ENCODE measurements at regions not wholly inside any gene's neighbourhood (a gene's known extent, or its start where the extent isn't known, plus 50 kb on each side); places are given as distances from the start of the nearest gene placed in this dataset.

GRCh38 chr12:93100610-93101009, 171.5 kb upstream of the EEA1 start:
- DNase-seq (ENCODE audit: extremely low read depth, low read depth), result no peak
- no peak for TF ChIP-seq CTCF (IDR thresholded peaks at IDR 0.05; ENCODE audit: low read depth, low read length, missing control alignments)
- H3K4me3 ChIP-seq (replicated peaks; ENCODE audit: low read depth, low read length), result no peak overlapping the region

- no peak overlapping the region for H3K4me3 ChIP-seq (replicated peaks; ENCODE audit: low read depth, low read length)
- no peak for TF ChIP-seq CTCF (IDR thresholded peaks at IDR 0.05; ENCODE audit: low read depth, low read length, missing control alignments)
- DNase-seq (ENCODE audit: extremely low read depth, low read depth), result no peak
Observed at GRCh38 chr12:93101367-93101766, 172.3 kb upstream of the EEA1 start.

GRCh38 chr12:93102312-93102711, 173.2 kb upstream of the EEA1 start:
- no peak overlapping the region for H3K4me3 ChIP-seq (replicated peaks; ENCODE audit: low read depth, low read length)
- DNase-seq (ENCODE audit: extremely low read depth, low read depth), result no peak
- TF ChIP-seq CTCF (IDR thresholded peaks at IDR 0.05; ENCODE audit: low read depth, low read length, missing control alignments), result no peak

- DNase-seq (ENCODE audit: extremely low read depth, low read depth), result no peak
- no peak for TF ChIP-seq CTCF (IDR thresholded peaks at IDR 0.05; ENCODE audit: low read depth, low read length, missing control alignments)
Observed at GRCh38 chr12:93102744-93103143, 173.6 kb upstream of the EEA1 start.

GRCh38 chr12:93103154-93103553, 174.1 kb upstream of the EEA1 start:
- TF ChIP-seq CTCF (IDR thresholded peaks at IDR 0.05; ENCODE audit: low read depth, low read length, missing control alignments), result no peak
- DNase-seq (ENCODE audit: extremely low read depth, low read depth), result no peak
- no peak overlapping the region for H3K4me3 ChIP-seq (replicated peaks; ENCODE audit: low read depth, low read length)

More at GRCh38 chr12:93102744-93103143, 173.6 kb upstream of the EEA1 start:
- no peak overlapping the region for H3K4me3 ChIP-seq (replicated peaks; ENCODE audit: low read depth, low read length)

GRCh38 chr12:93104535-93104934, 175.4 kb upstream of the EEA1 start:
- DNase-seq (ENCODE audit: extremely low read depth, low read depth), result no peak
- no peak overlapping the region for H3K4me3 ChIP-seq (replicated peaks; ENCODE audit: low read depth, low read length)
- no peak for TF ChIP-seq CTCF (IDR thresholded peaks at IDR 0.05; ENCODE audit: low read depth, low read length, missing control alignments)

- no peak for DNase-seq (ENCODE audit: extremely low read depth, low read depth)
- no peak overlapping the region for H3K4me3 ChIP-seq (replicated peaks; ENCODE audit: low read depth, low read length)
- TF ChIP-seq CTCF (IDR thresholded peaks at IDR 0.05; ENCODE audit: low read depth, low read length, missing control alignments), result no peak
Observed at GRCh38 chr12:93106910-93107309, 177.8 kb upstream of the EEA1 start.

Measured in HFF-Myc (cell line).